BE2C (cell line): ENCODE measurements at regions not wholly inside any gene's neighbourhood (a gene's known extent, or its start where the extent isn't known, plus 50 kb on each side); places are given as distances from the start of the nearest gene placed in this dataset.

Experiments
- DNase-seq: peaks from one replicate; pipeline ENCODE4 v3.0.0-alpha.2; 2020
- H3K27me3 ChIP-seq: fragments of 250-450 bp; sonication (Bioruptor Pico); 2 replicates; pipeline ENCODE4 v1.5.1; 2020; ENCODE audit warnings: mild to moderate bottlenecking
- H3K36me3 ChIP-seq: fragments of 250-450 bp; sonication (Bioruptor Pico); 2 replicates; pipeline ENCODE4 v1.5.1; 2020; ENCODE audit warnings: mild to moderate bottlenecking
- H3K4me1 ChIP-seq: fragments of 250-450 bp; sonication (Bioruptor Pico); 2 replicates; pipeline ENCODE4 v1.5.1; 2020
- H3K4me3 ChIP-seq: 2 replicates; pipeline ENCODE4 v1.5.1; 2011; ENCODE audit warnings: low read depth, low read length
- H3K9me3 ChIP-seq: fragments of 250-450 bp; sonication (Bioruptor Pico); 2 replicates; pipeline ENCODE4 v1.5.1; 2020
- TF ChIP-seq, protein P1 (sequence below): IDR thresholded peaks from 2 replicates; pipeline ENCODE4 v1.5.1; 2012; ENCODE audit warnings: mild to moderate bottlenecking, low read depth, low read length

DNA sequence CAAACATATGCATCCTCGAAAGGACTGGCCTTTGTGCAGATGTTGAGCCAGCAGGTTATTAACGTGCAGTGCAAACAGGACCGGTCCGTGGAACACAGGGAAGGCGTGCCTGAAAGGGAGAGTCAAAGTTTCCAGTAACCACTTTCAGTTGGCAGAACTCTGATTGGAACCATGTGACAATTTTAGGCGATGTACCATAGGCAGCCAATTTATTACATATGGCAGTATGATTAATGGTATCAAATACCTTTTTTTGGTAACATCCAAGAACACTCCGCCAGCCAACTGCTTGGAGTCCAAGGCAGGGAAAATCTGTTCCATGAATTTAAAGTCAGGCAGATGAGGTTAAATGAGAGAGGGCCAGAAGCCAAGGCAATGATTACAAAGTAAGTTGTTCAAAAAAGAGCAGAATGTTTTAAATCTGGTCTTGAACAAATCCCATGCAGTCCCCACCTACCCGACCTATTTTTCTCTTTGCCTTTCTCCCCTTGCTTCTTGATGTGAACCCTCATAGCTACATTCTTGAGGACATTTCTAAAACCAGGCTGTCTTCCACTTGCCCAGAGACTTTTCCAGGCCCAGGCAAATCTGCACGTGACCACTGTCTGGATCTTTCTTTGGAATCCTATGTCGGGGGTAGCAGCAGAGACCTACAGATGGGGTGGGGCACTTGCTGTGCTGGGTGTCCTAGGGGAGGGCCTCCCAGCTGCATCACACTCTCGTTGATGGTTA lies 351.7 kb downstream of the HRH4 start:
- Histone ChIP-seq H3K36me3 (no peaks in the 10 kb centered on the region), H3K27me3 (no peaks in the 10 kb centered on the region), H3K9me3 (no peaks in the 10 kb centered on the region), H3K4me1 (no peaks in the 10 kb centered on the region), H3K4me3 (no peak overlapping the region)
- TF ChIP-seq, protein P1, sequence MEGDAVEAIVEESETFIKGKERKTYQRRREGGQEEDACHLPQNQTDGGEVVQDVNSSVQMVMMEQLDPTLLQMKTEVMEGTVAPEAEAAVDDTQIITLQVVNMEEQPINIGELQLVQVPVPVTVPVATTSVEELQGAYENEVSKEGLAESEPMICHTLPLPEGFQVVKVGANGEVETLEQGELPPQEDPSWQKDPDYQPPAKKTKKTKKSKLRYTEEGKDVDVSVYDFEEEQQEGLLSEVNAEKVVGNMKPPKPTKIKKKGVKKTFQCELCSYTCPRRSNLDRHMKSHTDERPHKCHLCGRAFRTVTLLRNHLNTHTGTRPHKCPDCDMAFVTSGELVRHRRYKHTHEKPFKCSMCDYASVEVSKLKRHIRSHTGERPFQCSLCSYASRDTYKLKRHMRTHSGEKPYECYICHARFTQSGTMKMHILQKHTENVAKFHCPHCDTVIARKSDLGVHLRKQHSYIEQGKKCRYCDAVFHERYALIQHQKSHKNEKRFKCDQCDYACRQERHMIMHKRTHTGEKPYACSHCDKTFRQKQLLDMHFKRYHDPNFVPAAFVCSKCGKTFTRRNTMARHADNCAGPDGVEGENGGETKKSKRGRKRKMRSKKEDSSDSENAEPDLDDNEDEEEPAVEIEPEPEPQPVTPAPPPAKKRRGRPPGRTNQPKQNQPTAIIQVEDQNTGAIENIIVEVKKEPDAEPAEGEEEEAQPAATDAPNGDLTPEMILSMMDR, result no peak
- no peak for DNase-seq

DNA sequence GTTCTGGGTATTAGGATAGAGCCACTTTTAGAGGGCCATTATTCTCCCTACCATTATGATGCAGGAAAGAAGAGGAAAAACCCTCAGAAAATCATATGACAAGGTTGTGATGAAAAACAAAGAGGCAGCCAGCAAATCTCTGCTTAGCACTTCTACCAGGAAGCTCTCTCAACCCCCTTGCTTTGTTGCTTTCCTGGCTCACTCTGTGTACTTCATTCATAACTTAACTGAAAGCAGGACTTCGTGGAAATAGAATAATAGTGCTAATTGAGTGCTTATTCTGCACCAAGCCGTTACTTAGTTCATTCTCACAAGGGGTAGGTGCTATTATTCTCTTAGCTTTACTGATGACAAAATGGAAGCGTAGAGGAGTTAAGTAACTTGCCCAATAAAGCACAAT lies 354.1 kb downstream of the HRH4 start:
- TF ChIP-seq, protein P1, result no peak

DNA sequence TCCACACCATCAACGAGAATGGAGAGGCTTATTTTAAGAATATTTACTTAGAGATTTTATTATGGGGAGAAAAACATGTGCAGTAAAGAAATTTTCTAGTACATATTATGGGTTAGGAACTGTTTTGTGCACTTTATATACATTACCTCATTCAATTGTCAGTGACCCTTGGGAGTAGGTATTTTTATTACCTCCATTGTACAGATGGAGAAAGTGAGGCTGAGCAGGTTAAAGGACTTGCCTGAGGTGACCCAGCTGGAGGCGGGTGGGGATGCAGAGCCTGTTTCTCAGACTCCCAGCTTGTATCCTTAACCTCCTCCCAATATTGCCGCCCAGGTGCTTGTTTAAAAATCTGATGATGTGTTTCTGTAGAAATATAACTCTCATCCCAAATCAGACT lies 356.7 kb downstream of the HRH4 start:
- DNase-seq, result no peak
- H3K27me3 ChIP-seq, result no peaks in the 10 kb centered on the region
- H3K9me3 ChIP-seq, result no peaks in the 10 kb centered on the region
- no peaks in the 10 kb centered on the region for H3K36me3 ChIP-seq
- H3K4me3 ChIP-seq, result no peak overlapping the region
- TF ChIP-seq, protein P1, result no peak
- no peaks in the 10 kb centered on the region for H3K4me1 ChIP-seq

More for the DNA sequence above, 354.1 kb downstream of the HRH4 start:
- no peak for DNase-seq
- no peaks in the 10 kb centered on the region for H3K4me1 ChIP-seq
- no peaks in the 10 kb centered on the region for H3K36me3 ChIP-seq
- H3K27me3 ChIP-seq, result no peaks in the 10 kb centered on the region
- H3K4me3 ChIP-seq, result no peak overlapping the region
- no peaks in the 10 kb centered on the region for H3K9me3 ChIP-seq

DNA sequence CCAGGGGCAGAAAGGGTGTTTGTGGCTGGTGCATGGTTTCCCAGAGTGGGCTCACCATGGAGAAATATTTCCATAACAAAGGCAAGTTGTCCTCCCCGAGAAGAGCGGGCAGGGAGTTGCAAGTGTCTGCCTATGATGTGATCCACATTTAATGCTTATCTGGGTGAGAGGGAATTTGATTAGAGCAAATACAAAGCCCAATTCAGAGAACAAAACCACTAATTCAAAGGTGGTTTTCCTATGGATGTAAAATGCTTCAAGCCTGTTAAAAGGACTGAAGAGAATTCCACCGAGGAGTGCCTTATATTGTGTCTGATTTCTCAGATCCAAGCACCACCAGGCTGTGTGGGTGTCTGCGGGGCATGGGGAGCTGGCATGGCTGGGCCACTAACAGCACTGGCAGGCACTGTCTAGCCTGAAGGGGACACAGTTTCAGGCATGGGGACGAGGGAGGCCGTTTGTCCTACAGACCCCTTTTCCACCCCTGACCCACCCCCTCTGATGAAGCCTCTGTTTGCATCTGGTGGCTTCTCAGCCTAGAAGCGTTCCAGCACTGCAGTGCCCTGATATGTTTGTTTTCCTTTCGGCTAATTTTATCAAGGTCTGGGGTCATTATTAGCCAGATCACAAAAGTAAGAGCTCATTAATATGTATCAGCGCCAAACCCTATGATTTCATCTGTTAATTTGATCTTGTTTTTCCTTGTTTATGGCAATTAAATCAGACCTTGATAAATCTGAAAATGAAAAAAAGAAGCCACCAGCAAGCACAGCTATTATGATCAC lies 357.3 kb downstream of the HRH4 start:
- Histone ChIP-seq H3K9me3 (no peaks in the 10 kb centered on the region), H3K27me3 (no peaks in the 10 kb centered on the region), H3K4me1 (no peaks in the 10 kb centered on the region), H3K36me3 (no peaks in the 10 kb centered on the region), H3K4me3 (no peak overlapping the region)
- no peak for DNase-seq
- TF ChIP-seq, protein P1, result no peak

DNA sequence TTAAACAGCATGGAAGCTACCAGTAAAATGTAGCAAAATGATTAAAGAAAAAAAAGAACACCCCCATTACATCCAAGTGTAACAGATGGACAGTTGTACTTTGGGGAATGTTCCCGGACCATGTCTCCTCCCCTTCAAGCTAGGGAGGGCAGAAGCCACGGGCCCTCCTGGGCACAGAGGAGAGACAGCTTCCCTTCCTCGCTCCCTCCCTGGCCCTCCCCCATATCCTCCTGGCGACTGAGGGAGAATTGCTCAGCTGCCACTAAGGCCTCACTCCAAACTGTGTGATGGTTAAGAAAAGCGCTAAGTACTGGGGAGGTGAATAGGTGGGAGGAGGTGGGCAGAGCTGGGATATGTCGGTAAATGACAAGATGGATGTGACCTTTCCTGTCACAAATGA lies 358.0 kb downstream of the HRH4 start:
- TF ChIP-seq, protein P1, result no peak
- Histone ChIP-seq H3K36me3 (no peaks in the 10 kb centered on the region), H3K9me3 (no peaks in the 10 kb centered on the region), H3K27me3 (no peaks in the 10 kb centered on the region), H3K4me1 (no peaks in the 10 kb centered on the region), H3K4me3 (no peak overlapping the region)
- DNase-seq, result no peak
